Suprapubic skin (tissue), 4 donors: ENCODE measurements at regions not wholly inside any gene's neighbourhood (a gene's known extent, or its start where the extent isn't known, plus 50 kb on each side); places are given as distances from the start of the nearest gene placed in this dataset.

Experiments used
- DNase-seq, 2 donors: peaks; one replicate each; pipeline ENCODE4 v3.0.0-alpha.2; 2019; ENCODE audit warnings: low spot score in 2 of 2
- H3K27ac ChIP-seq: fragments of 200-600 bp; sonication (generic); one replicate; pipeline ENCODE4 v1.5.1; 2019
- H3K27me3 ChIP-seq: fragments of 200-600 bp; sonication (generic); one replicate; pipeline ENCODE4 v1.5.1; 2019
- H3K36me3 ChIP-seq: fragments of 200-600 bp; sonication (generic); one replicate; pipeline ENCODE4 v1.5.1; 2019
- H3K4me1 ChIP-seq: fragments of 200-600 bp; sonication (generic); one replicate; pipeline ENCODE4 v1.5.1; 2019
- H3K4me3 ChIP-seq: fragments of 200-600 bp; sonication (generic); one replicate; pipeline ENCODE4 v1.5.1; 2019; ENCODE audit warnings: mild to moderate bottlenecking
- H3K9me3 ChIP-seq: fragments of 200-600 bp; sonication (generic); one replicate; pipeline ENCODE4 v1.5.1; 2019
- EP300 ChIP-seq: sonication (generic); formaldehyde crosslinking; IDR thresholded peaks from one replicate; pipeline ENCODE4 v1.6.1; 2017; ENCODE audit warnings: antibody characterized with exemption
- POLR2A ChIP-seq, 2 donors: fragments of 450-650 bp; IDR thresholded peaks; one replicate each; pipeline ENCODE4 v1.6.1; 2017; ENCODE audit warnings: antibody characterized with exemption in 2 of 2, mild to moderate bottlenecking in 2 of 2, moderate library complexity in 2 of 2
- POLR2AphosphoS5 ChIP-seq, 3 donors: sonication (generic); formaldehyde crosslinking; IDR thresholded peaks; one replicate each; pipeline ENCODE4 v1.6.1; 2017; ENCODE audit warnings: antibody characterized with exemption in 3 of 3
- WGBS: methylation state at CpG from one replicate; pipeline ENCODE4 v1.1.5; 2018; 5-methylcytosine and 5-hydroxymethylcytosine counted together
- TF ChIP-seq, protein P1 (sequence below), 2 donors: fragments of 200-600 bp in 1 of 2; fragments of 450-650 bp in 1 of 2; sonication (generic) in 1 of 2; IDR thresholded peaks; one replicate each; pipeline ENCODE4 v1.5.1; 2016 to 2019; ENCODE audit warnings: antibody characterized with exemption in 2 of 2, mild to moderate bottlenecking in 1 of 2, moderate library complexity in 1 of 2

DNA sequence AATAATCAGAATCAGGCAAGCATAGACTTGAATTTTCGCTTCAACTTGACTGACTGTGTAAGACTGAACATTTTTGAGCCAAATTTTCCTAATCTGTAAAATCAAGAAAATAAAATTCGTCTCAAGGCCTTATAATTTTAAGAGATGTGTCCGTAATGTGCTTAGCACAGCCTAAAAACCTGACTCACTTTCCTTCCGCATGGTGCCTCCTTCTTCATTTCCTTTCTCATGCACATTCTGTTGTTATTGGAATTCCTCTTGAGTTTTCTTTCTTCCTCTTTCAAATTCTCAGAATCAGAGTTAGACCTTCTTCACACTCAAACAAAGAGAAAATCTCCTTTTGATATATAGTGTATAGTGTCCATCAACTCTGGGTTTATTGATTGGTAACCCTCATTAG lies 208.9 kb upstream of the SLIT2 start:
- Histone ChIP-seq H3K9me3 (no peaks in the 10 kb centered on the region), H3K4me1 (peaks cover 4% of the 10 kb centered on the region), H3K4me3 (no peak overlapping the region), H3K36me3 (no peaks in the 10 kb centered on the region), H3K27me3 (no peaks in the 10 kb centered on the region), H3K27ac (no peak overlapping the region)
- WGBS: 76% methylated on average over 4 of the region's 4 CpGs
- no peak for DNase-seq
- TF ChIP-seq POLR2AphosphoS5 (IDR thresholded peaks at IDR 0.05) (no peak), POLR2A (IDR thresholded peaks at IDR 0.05) (no peak), EP300 (no peak)
- TF ChIP-seq, protein P1, sequence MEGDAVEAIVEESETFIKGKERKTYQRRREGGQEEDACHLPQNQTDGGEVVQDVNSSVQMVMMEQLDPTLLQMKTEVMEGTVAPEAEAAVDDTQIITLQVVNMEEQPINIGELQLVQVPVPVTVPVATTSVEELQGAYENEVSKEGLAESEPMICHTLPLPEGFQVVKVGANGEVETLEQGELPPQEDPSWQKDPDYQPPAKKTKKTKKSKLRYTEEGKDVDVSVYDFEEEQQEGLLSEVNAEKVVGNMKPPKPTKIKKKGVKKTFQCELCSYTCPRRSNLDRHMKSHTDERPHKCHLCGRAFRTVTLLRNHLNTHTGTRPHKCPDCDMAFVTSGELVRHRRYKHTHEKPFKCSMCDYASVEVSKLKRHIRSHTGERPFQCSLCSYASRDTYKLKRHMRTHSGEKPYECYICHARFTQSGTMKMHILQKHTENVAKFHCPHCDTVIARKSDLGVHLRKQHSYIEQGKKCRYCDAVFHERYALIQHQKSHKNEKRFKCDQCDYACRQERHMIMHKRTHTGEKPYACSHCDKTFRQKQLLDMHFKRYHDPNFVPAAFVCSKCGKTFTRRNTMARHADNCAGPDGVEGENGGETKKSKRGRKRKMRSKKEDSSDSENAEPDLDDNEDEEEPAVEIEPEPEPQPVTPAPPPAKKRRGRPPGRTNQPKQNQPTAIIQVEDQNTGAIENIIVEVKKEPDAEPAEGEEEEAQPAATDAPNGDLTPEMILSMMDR (IDR thresholded peaks at IDR 0.05): no peak

DNA sequence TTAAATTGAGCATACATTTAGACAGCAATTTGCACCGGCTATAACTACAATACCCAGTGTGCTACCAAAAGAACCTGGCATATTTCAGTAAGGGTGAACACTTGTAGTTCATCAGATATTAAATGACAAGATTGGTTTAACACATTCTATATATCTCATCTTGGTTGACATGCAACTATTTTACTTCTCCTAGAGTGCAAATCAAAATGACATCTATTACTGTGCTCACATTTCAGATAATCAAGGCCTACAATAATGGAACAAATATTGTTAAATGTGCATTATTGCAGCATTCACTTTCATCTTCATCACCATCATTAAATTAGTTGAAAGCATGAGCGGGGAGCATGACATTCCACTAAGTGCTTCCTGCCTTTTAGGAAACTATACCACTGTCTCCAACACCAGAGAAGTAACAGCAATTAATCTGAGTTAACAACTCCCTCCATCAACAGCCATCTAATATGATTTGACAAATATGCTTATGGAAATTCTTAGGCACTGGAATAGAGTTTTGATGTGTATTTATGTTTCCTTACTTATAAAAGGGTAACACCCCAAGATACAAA lies 209.8 kb upstream of the SLIT2 start:
- H3K4me3 ChIP-seq: no peak overlapping the region
- WGBS: 89% methylated on average over 2 of the region's 2 CpGs
- no peaks in the 10 kb centered on the region for H3K36me3 ChIP-seq
- H3K9me3 ChIP-seq: no peaks in the 10 kb centered on the region
- no peaks in the 10 kb centered on the region for H3K27me3 ChIP-seq
- no peak for TF ChIP-seq POLR2A (IDR thresholded peaks at IDR 0.05)
- no peak for TF ChIP-seq POLR2AphosphoS5 (IDR thresholded peaks at IDR 0.05)
- TF ChIP-seq EP300: no peak
- TF ChIP-seq, protein P1 (IDR thresholded peaks at IDR 0.05): no peak
- H3K27ac ChIP-seq: no peak overlapping the region
- H3K4me1 ChIP-seq: peaks cover 4% of the 10 kb centered on the region
- DNase-seq: no peak

DNA sequence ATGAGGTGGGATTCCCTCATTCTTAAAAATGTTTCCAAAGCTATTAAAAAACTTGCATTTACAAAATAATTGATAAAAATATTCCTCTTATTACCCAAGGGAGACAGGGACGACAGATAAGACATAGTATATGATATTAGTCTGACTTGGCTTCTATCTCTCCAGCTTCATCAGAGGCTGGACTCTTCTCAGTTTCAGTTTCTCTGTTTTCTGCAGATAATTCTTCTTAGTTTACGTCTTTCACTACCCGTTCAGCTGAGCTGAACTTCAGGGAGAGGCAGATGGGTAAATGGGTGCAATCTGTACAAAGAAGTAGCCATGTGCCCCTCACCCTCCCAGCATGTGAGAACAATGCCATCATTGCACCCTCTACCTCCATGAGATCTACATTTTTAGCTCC lies 214.0 kb upstream of the SLIT2 start:
- TF ChIP-seq, protein P1 (IDR thresholded peaks at IDR 0.05): no peak
- no peak for TF ChIP-seq POLR2A (IDR thresholded peaks at IDR 0.05)
- no peak for TF ChIP-seq POLR2AphosphoS5 (IDR thresholded peaks at IDR 0.05)
- TF ChIP-seq EP300: no peak
- no peaks in the 10 kb centered on the region for H3K9me3 ChIP-seq
- H3K27me3 ChIP-seq: no peaks in the 10 kb centered on the region
- H3K4me3 ChIP-seq: no peak overlapping the region
- no peaks in the 10 kb centered on the region for H3K36me3 ChIP-seq
- H3K4me1 ChIP-seq: no peaks in the 10 kb centered on the region
- 64% methylated on average over 3 of the region's 3 CpGs for WGBS
- no peak overlapping the region for H3K27ac ChIP-seq
- no peak for DNase-seq

DNA sequence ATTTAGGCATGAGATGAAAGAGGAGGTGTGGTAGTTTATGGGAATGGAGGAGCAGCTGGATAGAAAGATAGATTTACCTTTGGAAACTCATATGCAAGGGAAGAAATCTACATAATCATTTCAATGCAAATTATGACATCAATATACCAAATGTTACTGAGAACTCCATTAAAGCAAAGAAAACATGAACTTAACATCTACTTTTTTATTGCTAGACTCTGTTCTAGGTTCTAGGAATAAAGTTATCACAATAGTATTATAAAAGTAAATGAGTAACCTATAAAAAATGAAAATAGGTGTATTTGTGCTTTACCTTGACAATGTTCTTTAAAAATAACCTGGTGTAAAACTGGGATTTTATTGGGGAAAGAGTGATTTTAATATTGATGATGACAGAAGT lies 221.6 kb upstream of the SLIT2 start:
- no peak for DNase-seq
- Histone ChIP-seq H3K27me3 (no peaks in the 10 kb centered on the region), H3K4me1 (no peaks in the 10 kb centered on the region), H3K9me3 (no peaks in the 10 kb centered on the region), H3K27ac (no peak overlapping the region), H3K4me3 (no peak overlapping the region), H3K36me3 (no peaks in the 10 kb centered on the region)
- TF ChIP-seq POLR2A (IDR thresholded peaks at IDR 0.05): no peak
- TF ChIP-seq EP300: no peak
- TF ChIP-seq, protein P1 (IDR thresholded peaks at IDR 0.05): no peak
- no peak for TF ChIP-seq POLR2AphosphoS5 (IDR thresholded peaks at IDR 0.05)

DNA sequence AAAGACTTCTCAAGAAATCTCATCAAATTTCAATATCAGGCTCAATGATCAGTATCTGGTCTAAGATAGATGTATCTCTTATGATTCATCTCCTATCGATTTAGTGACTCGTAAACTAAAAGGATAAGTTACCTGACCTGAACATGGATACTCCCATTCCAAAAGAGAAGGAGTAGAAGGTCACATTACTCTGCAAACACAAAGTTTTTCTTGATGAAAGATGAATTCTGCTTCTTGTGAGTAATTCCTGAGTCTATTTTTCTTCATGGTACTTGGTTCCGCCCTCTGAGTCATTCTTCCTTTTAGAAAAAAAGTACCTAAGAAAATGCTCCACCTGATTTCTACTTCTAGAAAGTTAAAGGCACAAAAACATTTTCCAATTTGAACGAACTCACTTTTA lies 223.1 kb upstream of the SLIT2 start:
- DNase-seq: no peak
- no peaks in the 10 kb centered on the region for H3K36me3 ChIP-seq
- no peak overlapping the region for H3K27ac ChIP-seq
- 80% methylated on average over 4 of the region's 4 CpGs for WGBS
- H3K4me3 ChIP-seq: no peak overlapping the region
- no peaks in the 10 kb centered on the region for H3K9me3 ChIP-seq
- no peaks in the 10 kb centered on the region for H3K27me3 ChIP-seq
- TF ChIP-seq, protein P1 (IDR thresholded peaks at IDR 0.05): no peak
- TF ChIP-seq POLR2AphosphoS5 (IDR thresholded peaks at IDR 0.05) (no peak), POLR2A (IDR thresholded peaks at IDR 0.05) (no peak), EP300 (no peak)
- no peaks in the 10 kb centered on the region for H3K4me1 ChIP-seq
